ENCODE measurements at regions not wholly inside any gene's neighbourhood (a gene's known extent, or its start where the extent isn't known, plus 50 kb on each side); places are given as distances from the start of the nearest gene placed in this dataset.
"Not testable (repeated sequence)": the region's sequence is repeated elsewhere in the genome, so short reads cannot be mapped to it uniquely, and the experiment has no call there.

- Histone ChIP-seq H3K9me3 (ENCODE audit: control insufficient read depth, low read depth, low read length) (no peaks in the 10 kb centered on the region), H3K4me1 (ENCODE audit: control insufficient read depth, insufficient read depth, low read length) (no peaks in the 10 kb centered on the region), H3K36me3 (ENCODE audit: control insufficient read depth, insufficient read depth, low read length) (no peaks in the 10 kb centered on the region), H3K4me3 (ENCODE audit: low read length) (no peak overlapping the region), H3K27me3 (ENCODE audit: control insufficient read depth, insufficient read depth, low read length) (no peaks in the 10 kb centered on the region), H3K27ac (ENCODE audit: low read length) (no peak overlapping the region)
- DNase-seq = no peak
Measured at GRCh38 chr3:20637729-20638128, 451.7 kb upstream of the SGO1 start.

GRCh38 chr3:20622304-20622703 is 436.3 kb upstream of the SGO1 start:
- H3K4me3 ChIP-seq (ENCODE audit: low read length) = no peak overlapping the region
- H3K27ac ChIP-seq (ENCODE audit: low read length) = no peak overlapping the region
- no peaks in the 10 kb centered on the region for H3K27me3 ChIP-seq (ENCODE audit: control insufficient read depth, insufficient read depth, low read length)
- WGBS (ENCODE audit: insufficient coverage, low lambda C conversion rate) = no CpG with 5 or more reads among the region's 6 CpGs
- no peak for DNase-seq
- no peaks in the 10 kb centered on the region for H3K36me3 ChIP-seq (ENCODE audit: control insufficient read depth, insufficient read depth, low read length)
- H3K4me1 ChIP-seq (ENCODE audit: control insufficient read depth, insufficient read depth, low read length) = no peaks in the 10 kb centered on the region
- H3K9me3 ChIP-seq (ENCODE audit: control insufficient read depth, low read depth, low read length) = no peaks in the 10 kb centered on the region

- H3K27ac ChIP-seq (ENCODE audit: low read length); H3K4me1 ChIP-seq (ENCODE audit: control insufficient read depth, insufficient read depth, low read length); H3K36me3 ChIP-seq (ENCODE audit: control insufficient read depth, insufficient read depth, low read length); H3K4me3 ChIP-seq (ENCODE audit: low read length); H3K9me3 ChIP-seq (ENCODE audit: control insufficient read depth, low read depth, low read length); H3K27me3 ChIP-seq (ENCODE audit: control insufficient read depth, insufficient read depth, low read length); DNase-seq: not testable (repeated sequence)
- 87% methylated on average over 3 of the region's 3 CpGs for WGBS (ENCODE audit: insufficient coverage, low lambda C conversion rate)
Measured at GRCh38 chr3:20618621-20619020, 432.6 kb upstream of the SGO1 start.

- not testable (repeated sequence) for H3K27ac ChIP-seq (ENCODE audit: low read length); H3K36me3 ChIP-seq (ENCODE audit: control insufficient read depth, insufficient read depth, low read length); H3K27me3 ChIP-seq (ENCODE audit: control insufficient read depth, insufficient read depth, low read length); H3K4me3 ChIP-seq (ENCODE audit: low read length); H3K9me3 ChIP-seq (ENCODE audit: control insufficient read depth, low read depth, low read length); DNase-seq; H3K4me1 ChIP-seq (ENCODE audit: control insufficient read depth, insufficient read depth, low read length)
- no CpG with 5 or more reads among the region's 7 CpGs for WGBS (ENCODE audit: insufficient coverage, low lambda C conversion rate)
Measured at GRCh38 chr3:20618181-20618580, 432.2 kb upstream of the SGO1 start.

- H3K4me3 ChIP-seq (ENCODE audit: low read length) = not testable (repeated sequence)
Measured at GRCh38 chr3:20615982-20616381, 430.0 kb upstream of the SGO1 start.

GRCh38 chr3:20608054-20608738 is 422.2 kb upstream of the SGO1 start:
- Histone ChIP-seq H3K27ac (ENCODE audit: low read length) (no peak overlapping the region), H3K9me3 (ENCODE audit: control insufficient read depth, low read depth, low read length) (peaks cover 16% of the 10 kb centered on the region), H3K4me3 (ENCODE audit: low read length) (no peak overlapping the region), H3K4me1 (ENCODE audit: control insufficient read depth, insufficient read depth, low read length) (no peaks in the 10 kb centered on the region), H3K36me3 (ENCODE audit: control insufficient read depth, insufficient read depth, low read length) (no peaks in the 10 kb centered on the region), H3K27me3 (ENCODE audit: control insufficient read depth, insufficient read depth, low read length) (no peaks in the 10 kb centered on the region)
- no CpG with 5 or more reads among the region's 5 CpGs for WGBS (ENCODE audit: insufficient coverage, low lambda C conversion rate)
- DNase-seq = no peak

More at GRCh38 chr3:20615982-20616381, 430.0 kb upstream of the SGO1 start:
- DNase-seq; H3K4me1 ChIP-seq (ENCODE audit: control insufficient read depth, insufficient read depth, low read length); H3K36me3 ChIP-seq (ENCODE audit: control insufficient read depth, insufficient read depth, low read length); H3K27me3 ChIP-seq (ENCODE audit: control insufficient read depth, insufficient read depth, low read length); H3K27ac ChIP-seq (ENCODE audit: low read length): not testable (repeated sequence)
- peaks cover 14% of the 10 kb centered on the region for H3K9me3 ChIP-seq (ENCODE audit: control insufficient read depth, low read depth, low read length)

- Histone ChIP-seq H3K9me3 (ENCODE audit: control insufficient read depth, low read depth, low read length) (peaks cover 3% of the 10 kb centered on the region), H3K36me3 (ENCODE audit: control insufficient read depth, insufficient read depth, low read length) (no peaks in the 10 kb centered on the region), H3K4me3 (ENCODE audit: low read length) (no peak overlapping the region), H3K4me1 (ENCODE audit: control insufficient read depth, insufficient read depth, low read length) (no peaks in the 10 kb centered on the region), H3K27ac (ENCODE audit: low read length) (no peak overlapping the region), H3K27me3 (ENCODE audit: control insufficient read depth, insufficient read depth, low read length) (no peaks in the 10 kb centered on the region)
- DNase-seq = no peak
Measured at GRCh38 chr3:20604659-20605058, 418.7 kb upstream of the SGO1 start.

- 100% methylated on average over 1 of the region's 5 CpGs for WGBS (ENCODE audit: insufficient coverage, low lambda C conversion rate)
Measured at GRCh38 chr3:20589275-20589674, 403.3 kb upstream of the SGO1 start.

GRCh38 chr3:20588781-20589180 is 402.8 kb upstream of the SGO1 start:
- Histone ChIP-seq H3K4me1 (ENCODE audit: control insufficient read depth, insufficient read depth, low read length) (no peaks in the 10 kb centered on the region), H3K27ac (ENCODE audit: low read length) (no peak overlapping the region), H3K9me3 (ENCODE audit: control insufficient read depth, low read depth, low read length) (no peaks in the 10 kb centered on the region), H3K36me3 (ENCODE audit: control insufficient read depth, insufficient read depth, low read length) (no peaks in the 10 kb centered on the region), H3K4me3 (ENCODE audit: low read length) (no peak overlapping the region), H3K27me3 (ENCODE audit: control insufficient read depth, insufficient read depth, low read length) (no peaks in the 10 kb centered on the region)
- WGBS (ENCODE audit: insufficient coverage, low lambda C conversion rate) = no CpG with 5 or more reads among the region's 10 CpGs
- DNase-seq = no peak

More at GRCh38 chr3:20589275-20589674, 403.3 kb upstream of the SGO1 start:
- H3K27ac ChIP-seq (ENCODE audit: low read length) = no peak overlapping the region
- no peak overlapping the region for H3K4me3 ChIP-seq (ENCODE audit: low read length)
- H3K27me3 ChIP-seq (ENCODE audit: control insufficient read depth, insufficient read depth, low read length) = no peaks in the 10 kb centered on the region
- H3K36me3 ChIP-seq (ENCODE audit: control insufficient read depth, insufficient read depth, low read length) = no peaks in the 10 kb centered on the region
- no peaks in the 10 kb centered on the region for H3K9me3 ChIP-seq (ENCODE audit: control insufficient read depth, low read depth, low read length)
- H3K4me1 ChIP-seq (ENCODE audit: control insufficient read depth, insufficient read depth, low read length) = no peaks in the 10 kb centered on the region
- DNase-seq = no peak

- Histone ChIP-seq H3K27ac (ENCODE audit: low read length) (no peak overlapping the region), H3K4me1 (ENCODE audit: control insufficient read depth, insufficient read depth, low read length) (no peaks in the 10 kb centered on the region), H3K36me3 (ENCODE audit: control insufficient read depth, insufficient read depth, low read length) (no peaks in the 10 kb centered on the region), H3K9me3 (ENCODE audit: control insufficient read depth, low read depth, low read length) (no peaks in the 10 kb centered on the region), H3K4me3 (ENCODE audit: low read length) (no peak overlapping the region), H3K27me3 (ENCODE audit: control insufficient read depth, insufficient read depth, low read length) (no peaks in the 10 kb centered on the region)
- no peak for DNase-seq
Measured at GRCh38 chr3:20583648-20584047, 397.6 kb upstream of the SGO1 start.

GRCh38 chr3:20576228-20576627 is 390.2 kb upstream of the SGO1 start:
- no peak for DNase-seq
- Histone ChIP-seq H3K9me3 (ENCODE audit: control insufficient read depth, low read depth, low read length) (no peaks in the 10 kb centered on the region), H3K4me1 (ENCODE audit: control insufficient read depth, insufficient read depth, low read length) (no peaks in the 10 kb centered on the region), H3K36me3 (ENCODE audit: control insufficient read depth, insufficient read depth, low read length) (no peaks in the 10 kb centered on the region), H3K4me3 (ENCODE audit: low read length) (no peak overlapping the region), H3K27ac (ENCODE audit: low read length) (no peak overlapping the region), H3K27me3 (ENCODE audit: control insufficient read depth, insufficient read depth, low read length) (no peaks in the 10 kb centered on the region)
- 100% methylated on average over 1 of the region's 3 CpGs for WGBS (ENCODE audit: insufficient coverage, low lambda C conversion rate)

Data from large intestine (tissue), 3 donors.